ENCODE measurements at regions not wholly inside any gene's neighbourhood (a gene's known extent, or its start where the extent isn't known, plus 50 kb on each side); places are given as distances from the start of the nearest gene placed in this dataset.

- no peak overlapping the region for H3K27ac ChIP-seq (ENCODE audit: insufficient read depth, low read length)
- H2BK15ac ChIP-seq (ENCODE audit: low read depth, low read length): no peak overlapping the region
- no peak overlapping the region for H2AK5ac ChIP-seq (ENCODE audit: low read depth, low read length)
- H3K9ac ChIP-seq (ENCODE audit: low read depth, low read length): no peak overlapping the region
- H3K4ac ChIP-seq (ENCODE audit: low read depth, low read length): no peak overlapping the region
- no peaks in the 10 kb centered on the region for H4K20me1 ChIP-seq (ENCODE audit: insufficient read depth, low read length)
- no peak overlapping the region for H3K23ac ChIP-seq (ENCODE audit: low read depth, low read length)
- intact Hi-C loops (cut with micrococcal nuclease) (no loop called here), dilution Hi-C loops (cut with HindIII; ENCODE audit: low sequenced_read_pairs, unreplicated experiment) (no loop called here), in situ Hi-C loops (cut with MboI; ENCODE audit: low sequenced_read_pairs) (no loop called here)
- no peaks in the 10 kb centered on the region for H3K36me3 ChIP-seq (ENCODE audit: control insufficient read depth, insufficient read depth, low read length)
- no peak overlapping the region for H2BK120ac ChIP-seq (ENCODE audit: low read depth, low read length)
- peaks cover 11% of the 10 kb centered on the region for H3K9me3 ChIP-seq (ENCODE audit: control insufficient read depth, insufficient read depth, low read length)
- WGBS, 2 experiments (ENCODE audit: extremely low coverage in 2 of 2, insufficient read length in 1 of 2): 17% methylated on average over 1 of the region's 1 CpG; no CpG with 5 or more reads in 1 of the 2 experiments
- H2AFZ ChIP-seq (replicated peaks; ENCODE audit: low read length, poor library complexity): no peak overlapping the region
- no peak for DNase-seq
- no TSS peak for BruUV-seq (replicated peaks)
- H2AK9ac ChIP-seq (replicated peaks; ENCODE audit: low read depth, low read length, poor library complexity): no peak overlapping the region
- no peak overlapping the region for H2BK20ac ChIP-seq (ENCODE audit: low read depth, low read length)
- H4K91ac ChIP-seq (ENCODE audit: insufficient read depth, low read depth, low read length): no peak overlapping the region
- no peaks in the 10 kb centered on the region for H3K27me3 ChIP-seq (ENCODE audit: control insufficient read depth, insufficient read depth, low read length)
- no peaks in the 10 kb centered on the region for H3K9me1 ChIP-seq (ENCODE audit: insufficient read depth, low read length)
- no peak overlapping the region for H3K14ac ChIP-seq (replicated peaks; ENCODE audit: low read depth, low read length)
- H3K56ac ChIP-seq (ENCODE audit: extremely low read depth, insufficient read depth, low read length): no peak overlapping the region
- no peak overlapping the region for H2BK5ac ChIP-seq (ENCODE audit: low read depth, low read length, poor library complexity, severe bottlenecking)
- H4K8ac ChIP-seq (ENCODE audit: low read depth in 2 of 2, low read length in 2 of 2): no peak overlapping the region
- no peak for TF ChIP-seq RCOR1 (IDR thresholded peaks at IDR 0.05; ENCODE audit: insufficient replicate concordance, low read length)
- no peak for TF ChIP-seq RFX5 (IDR thresholded peaks at IDR 0.05; ENCODE audit: low read depth, low read length)
- TF ChIP-seq FOS (IDR thresholded peaks at IDR 0.05; ENCODE audit: low read depth, low read length): no peak
- no peak for TF ChIP-seq NFE2L2 (IDR thresholded peaks at IDR 0.05; ENCODE audit: low read depth, low read length)
- no peak for TF ChIP-seq USF2 (IDR thresholded peaks at IDR 0.05; ENCODE audit: low read depth, low read length)
- no peak for TF ChIP-seq MAFK (IDR thresholded peaks at IDR 0.05; ENCODE audit: low read depth, low read length)
- no peak for TF ChIP-seq RAD21 (IDR thresholded peaks at IDR 0.05; ENCODE audit: low read length)
- no peak for TF ChIP-seq BHLHE40 (IDR thresholded peaks at IDR 0.05; ENCODE audit: low read depth, low read length)
- no peak for TF ChIP-seq SMC3 (IDR thresholded peaks at IDR 0.05; ENCODE audit: low read depth, low read length)
- no peak for TF ChIP-seq CTCF (conservative IDR thresholded peaks at IDR 0.05; ENCODE audit: low read depth, low read length)
- no peak for TF ChIP-seq MAZ (IDR thresholded peaks at IDR 0.05; ENCODE audit: borderline replicate concordance, low read depth, low read length)
- TF ChIP-seq ELK1 (IDR thresholded peaks at IDR 0.05; ENCODE audit: borderline replicate concordance, low read depth, low read length): no peak
- no peak for TF ChIP-seq POLR2A (IDR thresholded peaks at IDR 0.05; ENCODE audit: low read depth, low read length)
- no peak for TF ChIP-seq CEBPB (IDR thresholded peaks at IDR 0.05; ENCODE audit: low read depth, low read length)
- CTCF ChIA-PET: no interaction called here
- H3K4me3 ChIP-seq (ENCODE audit: insufficient read depth, low read depth, low read length): no peak overlapping the region
- H3K4me1 ChIP-seq (ENCODE audit: control insufficient read depth, insufficient read depth, low read length): no peaks in the 10 kb centered on the region
- H3K79me1 ChIP-seq (ENCODE audit: low read depth in 1 of 2, low read length in 2 of 2): no peaks in the 10 kb centered on the region
- POLR2A ChIA-PET (ENCODE audit: unreplicated experiment): no interaction called here
- H4K5ac ChIP-seq (ENCODE audit: low read depth, low read length): no peak overlapping the region
- no peak overlapping the region for H3K4me2 ChIP-seq (ENCODE audit: low read depth, low read length)
- no peak overlapping the region for H3K18ac ChIP-seq (ENCODE audit: low read depth, low read length)
- ATAC-seq (ENCODE audit: low read depth): no peak
Observed at GRCh38 chr17:21823090-21823489, 130.8 kb downstream of the KCNJ18 start.

Data from IMR-90 (cell line).